HEK293 (cell line): ENCODE measurements at regions not wholly inside any gene's neighbourhood (a gene's known extent, or its start where the extent isn't known, plus 50 kb on each side); places are given as distances from the start of the nearest gene placed in this dataset.
"Not testable (repeated sequence)": the region's sequence is repeated elsewhere in the genome, so short reads cannot be mapped to it uniquely, and the experiment has no call there.

Source experiments
- CTCF ChIA-PET: fragments of 350-600 bp; formaldehyde crosslinking; extraction: SDS; loops from one replicate; lab custom pipeline; 2021; ENCODE audit warnings: antibody characterized with exemption; lab: Yijun Ruan, JAX
- POLR2A ChIA-PET: fragments of 300-600 bp; formaldehyde crosslinking; extraction: SDS; loops from one replicate; lab custom pipeline; 2020; ENCODE audit warnings: antibody characterized with exemption, inconsistent platforms; lab: Yijun Ruan, JAX
- H3K27ac ChIP-seq: fragments of 200-500 bp; sonication (Bioruptor generic); 2 replicates; pipeline ENCODE4 v1.5.1; 2014; ENCODE audit warnings: low read depth, low read length, control low read depth, inconsistent platforms; ENCODE audit errors: extremely low read depth
- H3K36me3 ChIP-seq, 2 experiments: fragments of 200-500 bp in 1 of 2; sonication (Bioruptor generic) in 1 of 2; 1 replicate in 1 of 2; 2 replicates in 1 of 2; pipeline ENCODE4 v1.5.1; 2014 to 2017; ENCODE audit warnings: inconsistent platforms in 2 of 2, low read length in 2 of 2; ENCODE audit not compliant: control insufficient read depth in 2 of 2, insufficient read depth in 1 of 2
- H3K4me1 ChIP-seq: fragments of 200-500 bp; sonication (Bioruptor generic); 2 replicates; pipeline ENCODE4 v1.5.1; 2014; ENCODE audit warnings: mild to moderate bottlenecking, low read length, inconsistent platforms; ENCODE audit not compliant: control insufficient read depth, insufficient read depth
- H3K4me3 ChIP-seq: 2 replicates; pipeline ENCODE4 v1.5.1; 2011; ENCODE audit warnings: low read depth, mild to moderate bottlenecking, control low read depth, low read length, moderate library complexity
- H3K9me3 ChIP-seq: fragments of 200-500 bp; sonication (Bioruptor generic); 2 replicates; pipeline ENCODE4 v1.5.1; 2014; ENCODE audit warnings: low read depth, low read length, inconsistent platforms; ENCODE audit not compliant: control insufficient read depth, insufficient read depth
- BCL11B ChIP-seq: fragments of 450-650 bp; formaldehyde crosslinking; IDR thresholded peaks from 2 replicates; pipeline ENCODE4 v1.5.1; 2016; ENCODE audit warnings: low read depth, missing biosample characterization, missing genetic modification characterization
- FEZF1 ChIP-seq: fragments of 450-650 bp; formaldehyde crosslinking; IDR thresholded peaks from 2 replicates; pipeline ENCODE4 v1.5.1; 2016; ENCODE audit warnings: missing biosample characterization, missing genetic modification characterization
- KLF17 ChIP-seq: fragments of 450-650 bp; formaldehyde crosslinking; IDR thresholded peaks from 2 replicates; pipeline ENCODE4 v1.5.1; 2016; ENCODE audit warnings: missing biosample characterization, missing genetic modification characterization
- MEIS1 ChIP-seq: sonication (generic); formaldehyde crosslinking; IDR thresholded peaks from 2 replicates; pipeline ENCODE4 v1.8.1; 2022; ENCODE audit warnings: missing genetic modification reagents, mild to moderate bottlenecking, borderline replicate concordance
- OSR2 ChIP-seq: fragments of 450-650 bp; formaldehyde crosslinking; IDR thresholded peaks from 2 replicates; pipeline ENCODE4 v1.5.1; 2016; ENCODE audit warnings: missing biosample characterization, missing genetic modification characterization
- TSHZ1 ChIP-seq: fragments of 450-650 bp; formaldehyde crosslinking; IDR thresholded peaks from 2 replicates; pipeline ENCODE4 v1.5.1; 2016; ENCODE audit warnings: missing biosample characterization, missing genetic modification characterization, borderline replicate concordance
- ZBTB1 ChIP-seq: fragments of 450-650 bp; formaldehyde crosslinking; IDR thresholded peaks from 2 replicates; pipeline ENCODE4 v1.5.1; 2016; ENCODE audit warnings: missing biosample characterization, missing genetic modification characterization
- ZBTB20 ChIP-seq: fragments of 450-650 bp; formaldehyde crosslinking; IDR thresholded peaks from 2 replicates; pipeline ENCODE4 v1.5.1; 2016; ENCODE audit warnings: missing biosample characterization, missing genetic modification characterization
- ZNF354C ChIP-seq: fragments of 450-650 bp; formaldehyde crosslinking; IDR thresholded peaks from 2 replicates; pipeline ENCODE4 v1.5.1; 2016; ENCODE audit warnings: missing biosample characterization, missing genetic modification characterization, low read depth, borderline replicate concordance
- ZNF558 ChIP-seq: fragments of 450-650 bp; formaldehyde crosslinking; IDR thresholded peaks from 2 replicates; pipeline ENCODE4 v1.5.1; 2016; ENCODE audit warnings: missing biosample characterization, missing genetic modification characterization
- ZNF768 ChIP-seq: fragments of 450-650 bp; formaldehyde crosslinking; IDR thresholded peaks from 2 replicates; pipeline ENCODE4 v1.5.1; 2018; ENCODE audit warnings: missing biosample characterization, mild to moderate bottlenecking, missing genetic modification characterization
- ZNF776 ChIP-seq: fragments of 450-650 bp; formaldehyde crosslinking; IDR thresholded peaks from 2 replicates; pipeline ENCODE4 v1.5.0; 2017; ENCODE audit warnings: missing biosample characterization, missing genetic modification characterization, borderline replicate concordance
- ZNF843 ChIP-seq: fragments of 450-650 bp; formaldehyde crosslinking; IDR thresholded peaks from 2 replicates; pipeline ENCODE4 v1.5.1; 2016; ENCODE audit warnings: missing biosample characterization, missing genetic modification characterization
- TF ChIP-seq, protein P1 (sequence below): fragments of 450-650 bp; formaldehyde crosslinking; IDR thresholded peaks from 2 replicates; pipeline ENCODE4 v1.5.1; 2016; ENCODE audit warnings: missing biosample characterization, missing genetic modification characterization
- TF ChIP-seq, protein P2 (sequence below): fragments of 450-650 bp; formaldehyde crosslinking; IDR thresholded peaks from 2 replicates; pipeline ENCODE4 v1.5.1; 2016; ENCODE audit warnings: missing biosample characterization, missing genetic modification characterization

DNA sequence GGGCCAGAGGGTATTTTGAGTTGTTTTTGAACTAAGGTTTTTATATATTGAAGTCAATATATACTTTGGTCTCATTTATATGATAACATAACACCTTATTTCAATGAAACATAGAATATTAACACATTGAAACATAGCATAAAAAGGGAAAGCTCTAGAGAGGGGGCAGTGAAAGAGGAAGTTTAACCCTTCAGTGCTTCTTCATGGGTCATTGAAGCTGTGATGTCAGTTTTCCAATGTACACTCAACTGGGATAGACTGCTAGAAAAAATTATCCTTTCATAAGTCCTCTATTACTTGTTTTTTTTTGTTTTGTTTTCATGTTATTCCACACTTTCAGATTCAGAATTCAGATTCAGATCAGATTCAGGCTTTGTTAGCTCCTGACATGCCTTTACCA lies 442.7 kb downstream of the EPHA5 start:
- Histone ChIP-seq H3K27ac (no peak overlapping the region), H3K4me3 (no peak overlapping the region), H3K4me1 (no peaks in the 10 kb centered on the region), H3K36me3 (no peaks in the 10 kb centered on the region), H3K9me3 (no peaks in the 10 kb centered on the region)
- TF ChIP-seq ZBTB1 (tag by site-specific recombination) = no peak
- POLR2A ChIA-PET = no interaction called here
- CTCF ChIA-PET = no interaction called here

DNA sequence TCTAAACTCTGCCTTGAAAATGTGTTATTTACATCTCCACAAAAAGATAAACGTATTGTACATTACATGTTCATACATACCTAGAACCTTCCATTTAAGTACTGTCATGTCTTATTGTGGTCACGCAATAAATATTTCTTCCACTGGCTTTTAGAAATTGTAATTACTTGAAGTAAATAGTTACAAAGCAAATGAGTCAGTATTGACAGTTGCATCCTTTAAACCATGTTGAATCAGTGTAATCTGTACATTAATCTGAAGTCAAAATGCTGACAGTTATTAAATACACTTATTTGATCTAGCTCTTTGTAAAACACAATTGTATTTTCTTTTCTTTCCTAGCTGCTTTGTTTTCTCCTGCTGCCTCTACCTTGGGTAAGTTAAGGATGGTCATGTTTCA lies 446.7 kb downstream of the EPHA5 start:
- H3K4me1 ChIP-seq = no peaks in the 10 kb centered on the region
- H3K27ac ChIP-seq = no peak overlapping the region
- ChIA-PET CTCF (no interaction called here), POLR2A (no interaction called here)
- H3K36me3 ChIP-seq = no peaks in the 10 kb centered on the region
- H3K9me3 ChIP-seq = no peaks in the 10 kb centered on the region
- TF ChIP-seq KLF17 (tag by site-specific recombination) = no peak
- no peak overlapping the region for H3K4me3 ChIP-seq

- H3K9me3 ChIP-seq, CTCF ChIA-PET, H3K4me3 ChIP-seq, H3K27ac ChIP-seq, H3K4me1 ChIP-seq, POLR2A ChIA-PET, H3K36me3 ChIP-seq: not testable (repeated sequence)
Measured at GRCh38 chr4:65223074-65223473, 447.2 kb downstream of the EPHA5 start.

DNA sequence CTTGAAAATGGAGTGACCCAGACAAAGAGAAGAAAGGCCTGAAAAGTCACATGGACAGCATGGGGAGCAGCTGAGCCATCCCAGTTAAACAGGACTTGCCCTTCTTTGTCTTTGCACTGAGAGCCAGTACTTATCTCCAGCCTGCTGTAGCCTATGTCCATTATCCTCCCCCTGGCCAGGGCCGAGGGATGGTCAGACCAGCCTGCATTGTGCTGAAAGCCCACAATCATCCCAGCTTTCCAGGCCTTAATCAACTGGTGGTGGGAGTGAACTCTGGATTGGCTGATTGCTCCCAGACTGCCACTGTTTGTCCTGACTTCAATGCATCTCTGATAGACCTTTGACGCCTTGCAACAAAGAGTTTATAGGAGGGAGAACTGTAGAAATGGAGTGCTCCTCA lies 453.1 kb downstream of the EPHA5 start:
- ChIA-PET CTCF (no interaction called here), POLR2A (no interaction called here)
- no peaks in the 10 kb centered on the region for H3K36me3 ChIP-seq
- H3K9me3 ChIP-seq = no peaks in the 10 kb centered on the region
- no peaks in the 10 kb centered on the region for H3K4me1 ChIP-seq
- H3K4me3 ChIP-seq = no peak overlapping the region
- no peak for TF ChIP-seq ZBTB20 (tag by site-specific recombination)
- H3K27ac ChIP-seq = no peak overlapping the region

DNA sequence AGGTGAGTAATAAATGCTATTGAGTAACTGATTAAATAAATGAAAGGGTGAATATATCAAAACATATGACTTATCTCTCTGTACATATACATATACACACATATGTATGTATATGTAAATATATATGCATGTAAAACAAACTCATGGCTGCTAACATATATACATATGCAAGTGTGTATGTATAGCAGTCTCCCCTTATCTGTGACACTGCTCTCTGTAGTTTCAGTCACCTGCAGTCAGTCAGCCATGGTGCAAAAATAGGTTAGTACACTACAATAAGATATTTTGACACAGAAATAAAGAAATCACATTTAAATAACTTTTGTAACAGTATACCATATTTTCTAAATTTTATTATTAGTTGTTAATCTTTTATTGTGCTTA lies 467.4 kb downstream of the EPHA5 start:
- Histone ChIP-seq H3K4me3 (no peak overlapping the region), H3K27ac (no peak overlapping the region), H3K36me3 (no peaks in the 10 kb centered on the region), H3K9me3 (no peaks in the 10 kb centered on the region), H3K4me1 (no peaks in the 10 kb centered on the region)
- ChIA-PET CTCF (no interaction called here), POLR2A (no interaction called here)
- TF ChIP-seq BCL11B (tag by site-specific recombination) = no peak
- TF ChIP-seq OSR2 (tag by site-specific recombination) = no peak
- TF ChIP-seq, protein P1, sequence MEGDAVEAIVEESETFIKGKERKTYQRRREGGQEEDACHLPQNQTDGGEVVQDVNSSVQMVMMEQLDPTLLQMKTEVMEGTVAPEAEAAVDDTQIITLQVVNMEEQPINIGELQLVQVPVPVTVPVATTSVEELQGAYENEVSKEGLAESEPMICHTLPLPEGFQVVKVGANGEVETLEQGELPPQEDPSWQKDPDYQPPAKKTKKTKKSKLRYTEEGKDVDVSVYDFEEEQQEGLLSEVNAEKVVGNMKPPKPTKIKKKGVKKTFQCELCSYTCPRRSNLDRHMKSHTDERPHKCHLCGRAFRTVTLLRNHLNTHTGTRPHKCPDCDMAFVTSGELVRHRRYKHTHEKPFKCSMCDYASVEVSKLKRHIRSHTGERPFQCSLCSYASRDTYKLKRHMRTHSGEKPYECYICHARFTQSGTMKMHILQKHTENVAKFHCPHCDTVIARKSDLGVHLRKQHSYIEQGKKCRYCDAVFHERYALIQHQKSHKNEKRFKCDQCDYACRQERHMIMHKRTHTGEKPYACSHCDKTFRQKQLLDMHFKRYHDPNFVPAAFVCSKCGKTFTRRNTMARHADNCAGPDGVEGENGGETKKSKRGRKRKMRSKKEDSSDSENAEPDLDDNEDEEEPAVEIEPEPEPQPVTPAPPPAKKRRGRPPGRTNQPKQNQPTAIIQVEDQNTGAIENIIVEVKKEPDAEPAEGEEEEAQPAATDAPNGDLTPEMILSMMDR (tag by site-specific recombination) = no peak
- no peak for TF ChIP-seq MEIS1 (CRISPR knock-in tag)
- TF ChIP-seq ZNF558 (tag by site-specific recombination) = no peak
- no peak for TF ChIP-seq ZNF843
- no peak for TF ChIP-seq ZNF354C
- no peak for TF ChIP-seq ZNF776 (tag by site-specific recombination)
- TF ChIP-seq FEZF1 (tag by site-specific recombination) = no peak
- no peak for TF ChIP-seq TSHZ1 (tag by site-specific recombination)
- no peak for TF ChIP-seq ZNF768 (tag by site-specific recombination)
- TF ChIP-seq, protein P2, sequence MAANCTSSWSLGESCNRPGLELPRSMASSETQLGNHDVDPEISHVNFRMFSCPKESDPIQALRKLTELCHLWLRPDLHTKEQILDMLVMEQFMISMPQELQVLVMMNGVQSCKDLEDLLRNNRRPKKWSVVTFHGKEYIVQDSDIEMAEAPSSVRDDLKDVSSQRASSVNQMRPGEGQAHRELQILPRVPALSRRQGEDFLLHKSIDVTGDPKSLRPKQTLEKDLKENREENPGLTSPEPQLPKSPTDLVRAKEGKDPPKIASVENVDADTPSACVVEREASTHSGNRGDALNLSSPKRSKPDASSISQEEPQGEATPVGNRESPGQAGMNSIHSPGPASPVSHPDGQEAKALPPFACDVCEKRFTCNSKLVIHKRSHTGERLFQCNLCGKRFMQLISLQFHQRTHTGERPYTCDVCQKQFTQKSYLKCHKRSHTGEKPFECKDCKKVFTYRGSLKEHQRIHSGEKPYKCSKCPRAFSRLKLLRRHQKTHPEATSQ (tag by site-specific recombination) = no peak
- TF ChIP-seq, all 188 proteins: peak for 0
